Amygdala (tissue), 56 donors: ENCODE measurements at regions not wholly inside any gene's neighbourhood (a gene's known extent, or its start where the extent isn't known, plus 50 kb on each side); places are given as distances from the start of the nearest gene placed in this dataset.

Source experiments
- DNase-seq, 56 donors: peaks; one replicate each; lab custom pipeline; 2025; lab: John Stamatoyannopoulos, UW

- DNase-seq, result no peak
These were observed 1225.0 kb upstream of the MIR17HG start for GRCh38 chr13:90122531-90122930.

- no peak for DNase-seq
These were observed 1211.9 kb upstream of the MIR17HG start for GRCh38 chr13:90135558-90135957.

- DNase-seq, result no peak
These were observed 1205.2 kb upstream of the MIR17HG start for GRCh38 chr13:90142251-90142650.

DNA sequence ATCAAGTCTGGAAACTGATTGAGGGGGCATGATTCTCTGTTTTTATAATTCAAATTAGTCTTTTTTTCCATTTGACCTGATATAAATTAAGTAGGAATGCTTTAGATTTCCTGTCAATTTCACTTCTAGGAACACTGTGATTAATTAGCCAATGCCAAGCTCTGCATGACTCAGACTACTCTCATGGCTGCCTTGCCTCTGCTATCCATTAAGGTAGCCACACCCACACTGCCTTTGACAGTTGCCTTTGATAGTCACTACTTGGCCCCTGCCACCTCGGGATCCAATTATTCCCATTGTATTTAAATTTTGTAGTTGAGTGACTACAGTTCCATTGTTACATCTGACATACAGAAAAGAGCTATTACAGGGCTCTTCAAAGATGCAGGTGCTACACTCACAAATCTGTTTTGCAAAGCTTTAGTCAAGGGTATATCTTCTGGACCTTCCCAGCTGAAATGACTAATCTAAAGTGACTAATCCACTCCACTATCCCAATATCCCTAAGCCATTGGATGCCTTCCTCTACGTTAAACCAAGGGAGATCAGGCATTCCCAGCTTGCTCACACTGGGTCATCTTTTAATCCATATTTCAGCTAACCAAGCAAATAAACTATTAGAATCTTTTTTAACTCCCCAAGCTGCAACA, 1193.1 kb upstream of the MIR17HG start:
- DNase-seq, result no peak

- DNase-seq, result no peak
These were observed 1191.1 kb upstream of the MIR17HG start for GRCh38 chr13:90156390-90156789.

GRCh38 chr13:90168953-90169352, 1178.5 kb upstream of the MIR17HG start:
- DNase-seq, result no peak

GRCh38 chr13:90170208-90170607, 1177.3 kb upstream of the MIR17HG start:
- DNase-seq, result no peak

- no peak for DNase-seq
These were observed 1175.8 kb upstream of the MIR17HG start for GRCh38 chr13:90171649-90172048.

GRCh38 chr13:90177512-90177911, 1170.0 kb upstream of the MIR17HG start:
- no peak for DNase-seq

DNA sequence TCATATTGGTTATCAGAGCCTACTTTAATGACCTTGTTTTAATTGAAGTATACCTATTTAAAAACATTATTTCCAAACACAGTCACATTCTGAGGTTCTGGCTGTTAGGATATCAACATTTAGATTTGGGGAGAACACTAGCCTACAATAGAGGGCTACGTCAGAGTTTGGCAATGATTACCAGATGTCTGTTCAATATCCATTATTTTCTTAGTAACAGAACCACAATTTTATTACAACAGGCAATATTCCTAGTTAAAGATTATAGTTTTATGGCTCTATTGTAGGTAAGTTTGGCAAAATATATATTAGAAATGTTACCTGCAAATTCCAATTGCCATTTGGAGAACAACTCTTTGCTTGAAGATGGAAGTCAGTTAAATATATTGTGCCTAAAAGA, 1163.1 kb upstream of the MIR17HG start:
- no peak for DNase-seq

DNA sequence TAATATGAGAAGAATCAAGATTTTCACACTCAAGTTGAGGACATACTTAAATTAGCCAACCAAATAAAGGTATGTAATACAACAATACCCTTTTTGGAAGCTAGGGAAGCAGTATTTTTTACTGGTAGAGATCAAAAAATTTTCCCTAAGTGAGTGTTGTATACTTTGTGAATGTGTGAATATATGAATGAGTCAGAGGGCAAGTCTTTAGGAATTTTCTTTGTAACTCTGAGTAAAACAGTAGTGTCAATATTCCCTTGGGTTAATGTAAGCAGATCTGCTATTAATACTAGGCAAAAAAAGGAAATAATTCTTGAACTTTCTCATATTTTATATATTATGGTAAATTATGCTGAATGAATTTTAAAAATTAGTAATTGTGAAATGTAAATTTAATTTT, 1161.8 kb upstream of the MIR17HG start:
- DNase-seq, result no peak

- DNase-seq, result no peak
These were observed 1159.8 kb upstream of the MIR17HG start for GRCh38 chr13:90187478-90188350.

DNA sequence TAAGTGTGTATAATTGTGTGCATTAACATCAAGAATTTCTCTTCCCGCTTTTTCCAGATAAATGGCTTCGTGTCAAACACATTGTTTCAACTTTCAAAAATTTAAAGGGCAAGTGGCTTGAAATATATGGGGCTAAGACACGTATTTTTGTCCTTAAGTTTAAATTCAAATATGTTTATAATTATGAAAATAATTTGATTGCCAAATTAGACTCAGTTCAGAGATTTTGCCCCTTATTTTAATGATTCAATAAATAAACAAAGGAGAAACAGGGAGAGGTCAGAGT, 1159.2 kb upstream of the MIR17HG start:
- DNase-seq, result no peak

DNA sequence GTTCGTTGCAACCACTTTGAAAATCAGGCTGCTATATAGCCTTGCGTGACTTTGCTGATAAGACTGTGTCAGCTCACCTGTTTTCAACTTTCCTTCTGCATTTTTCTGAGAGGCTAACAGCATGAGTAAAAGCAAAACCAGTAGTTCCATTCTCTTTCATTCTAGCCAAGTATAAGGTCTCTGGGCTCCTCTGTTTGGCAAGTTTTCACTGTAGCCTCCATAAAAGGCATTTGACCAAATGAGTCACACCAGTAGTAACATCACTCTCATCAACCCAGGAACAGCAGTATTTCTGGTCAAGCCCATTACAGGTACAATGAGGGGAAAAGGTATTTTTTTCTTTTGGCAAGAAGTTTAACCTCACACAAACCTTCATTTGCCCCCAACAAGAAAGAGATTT, 1149.8 kb upstream of the MIR17HG start:
- DNase-seq, result no peak

DNA sequence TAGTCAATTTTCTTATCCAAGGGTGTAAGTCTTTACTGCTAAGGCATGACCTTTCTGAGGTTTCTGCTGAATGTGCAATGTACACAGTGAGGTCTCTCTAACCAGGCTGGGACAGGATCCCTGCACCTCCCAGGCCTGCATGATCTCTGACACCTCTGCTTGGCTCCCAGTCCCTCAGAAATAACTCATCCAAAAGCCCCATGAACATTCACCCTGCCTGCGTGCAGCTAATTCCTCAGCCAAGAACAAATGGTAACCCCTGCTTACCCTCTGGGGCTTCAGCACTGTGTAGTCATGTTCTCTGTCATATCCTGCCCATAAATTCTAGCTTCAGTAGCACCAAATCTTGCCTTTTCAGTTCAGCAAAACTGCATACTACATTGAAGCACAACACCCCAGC, 1146.3 kb upstream of the MIR17HG start:
- no peak for DNase-seq

- no peak for DNase-seq
These were observed 1145.6 kb upstream of the MIR17HG start for GRCh38 chr13:90201676-90202460.

DNA sequence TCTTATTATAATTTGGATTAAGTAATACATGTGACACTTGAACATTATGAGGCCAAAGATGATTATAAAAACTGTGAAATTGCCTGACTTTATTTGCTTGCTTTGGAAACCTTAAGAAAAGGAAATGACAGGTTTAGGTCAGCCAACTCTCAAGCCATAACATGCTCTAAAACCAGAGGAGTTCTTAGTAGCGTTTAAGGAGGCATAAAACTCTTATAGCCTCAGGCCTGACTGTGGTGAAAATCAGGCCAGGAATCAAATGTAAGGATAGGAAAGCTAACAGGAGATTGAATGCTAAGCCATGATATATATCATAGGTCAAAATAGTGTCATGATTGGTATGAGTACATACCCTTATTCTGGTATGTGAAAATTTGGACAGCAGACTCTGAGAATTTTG, 1142.4 kb upstream of the MIR17HG start:
- no peak for DNase-seq

DNA sequence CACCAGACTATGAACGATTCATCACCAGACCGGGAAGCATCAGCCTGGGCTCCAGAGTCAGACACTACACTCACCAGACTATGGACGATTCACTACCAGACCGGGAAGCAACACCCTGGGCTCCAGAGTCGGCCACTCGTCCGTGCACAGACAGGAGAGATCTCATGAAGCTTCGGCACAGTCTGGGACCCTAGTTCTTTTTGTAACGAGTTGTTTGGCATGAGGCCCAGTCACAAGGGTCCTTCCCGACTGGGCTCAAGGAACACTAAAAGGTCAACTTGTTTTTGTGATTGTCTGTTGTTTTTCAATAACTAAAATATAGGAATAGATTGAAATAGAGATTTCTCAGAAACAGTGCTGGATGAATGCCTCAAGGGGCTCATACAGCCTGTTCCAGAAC, 1141.6 kb upstream of the MIR17HG start:
- DNase-seq, result no peak

DNA sequence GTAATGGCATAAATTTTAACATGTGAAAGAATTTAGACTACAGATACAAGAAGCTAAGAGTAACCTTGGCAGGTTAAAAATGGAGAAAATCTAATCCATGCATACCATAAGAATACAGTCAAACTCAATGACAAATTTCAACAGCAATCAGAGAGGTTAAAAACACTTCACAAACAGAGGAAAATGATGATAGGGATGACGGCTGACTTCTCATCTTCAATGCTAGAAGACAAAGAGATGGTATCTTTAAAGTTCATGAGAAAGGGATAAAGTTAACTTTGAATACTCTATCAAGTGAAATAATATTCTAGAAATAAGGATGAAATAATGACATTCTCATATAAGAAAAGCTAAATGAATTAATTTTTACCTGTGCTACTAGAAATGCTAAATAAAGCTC, 1130.2 kb upstream of the MIR17HG start:
- DNase-seq, result no peak

GRCh38 chr13:90222758-90223157, 1124.7 kb upstream of the MIR17HG start:
- no peak for DNase-seq

GRCh38 chr13:90230311-90230710, 1117.2 kb upstream of the MIR17HG start:
- no peak for DNase-seq

DNA sequence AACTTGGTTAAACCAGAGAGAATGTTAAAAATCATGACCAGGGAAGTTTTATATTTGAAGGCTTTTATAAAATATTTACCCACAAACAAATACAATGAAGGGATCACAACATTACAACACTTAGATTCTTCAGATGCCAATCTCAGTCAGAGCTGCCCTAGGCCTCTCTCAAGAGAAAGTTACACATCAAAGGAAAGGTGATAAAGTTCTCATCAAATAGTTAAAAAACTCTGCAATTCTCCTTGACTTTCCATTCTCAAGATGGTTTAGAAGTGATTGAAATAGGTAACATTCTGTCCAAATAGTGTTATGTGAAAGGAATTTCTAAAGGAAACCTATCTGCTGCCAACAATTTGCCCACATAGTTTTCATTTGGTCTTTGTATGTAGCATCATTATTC, 1115.2 kb upstream of the MIR17HG start:
- DNase-seq, result no peak
